Trophoblast cell (in vitro differentiated cells and primary cell): ENCODE measurements at regions not wholly inside any gene's neighbourhood (a gene's known extent, or its start where the extent isn't known, plus 50 kb on each side); places are given as distances from the start of the nearest gene placed in this dataset.

Experiments used
- DNase-seq, 2 donors: peaks; one replicate each; pipeline ENCODE4 v3.0.0-alpha.2; 2016
- H2AFZ ChIP-seq: 2 replicates; pipeline ENCODE4 v1.6.1; 2013; ENCODE audit warnings: low read length, moderate library complexity, mild to moderate bottlenecking; ENCODE audit not compliant: insufficient read depth, poor library complexity
- H2AK5ac ChIP-seq: 2 replicates; pipeline ENCODE4 v1.6.1; 2013; ENCODE audit warnings: mild to moderate bottlenecking, low read length
- H2BK120ac ChIP-seq: 2 replicates; pipeline ENCODE4 v1.6.1; 2013; ENCODE audit warnings: low read length, mild to moderate bottlenecking, moderate library complexity; ENCODE audit not compliant: insufficient read depth, poor library complexity
- H2BK12ac ChIP-seq: 2 replicates; pipeline ENCODE4 v1.6.1; 2013; ENCODE audit warnings: mild to moderate bottlenecking, low read length, moderate library complexity
- H2BK5ac ChIP-seq: 2 replicates; pipeline ENCODE4 v1.6.1; 2013; ENCODE audit warnings: low read length, low read depth, moderate library complexity, mild to moderate bottlenecking; ENCODE audit not compliant: poor library complexity
- H3K14ac ChIP-seq: 2 replicates; pipeline ENCODE4 v1.6.1; 2013; ENCODE audit warnings: mild to moderate bottlenecking, low read length
- H3K18ac ChIP-seq: 2 replicates; pipeline ENCODE4 v1.6.1; 2013; ENCODE audit warnings: mild to moderate bottlenecking, low read length
- H3K23ac ChIP-seq: 2 replicates; pipeline ENCODE4 v1.6.1; 2013; ENCODE audit warnings: low read length
- H3K27ac ChIP-seq: 2 replicates; pipeline ENCODE4 v1.5.1; 2013; ENCODE audit warnings: low read depth, mild to moderate bottlenecking, inconsistent platforms, low read length, moderate library complexity
- H3K27me3 ChIP-seq: 2 replicates; pipeline ENCODE4 v1.6.1; 2013; ENCODE audit warnings: inconsistent platforms, mild to moderate bottlenecking, low read length, moderate library complexity; ENCODE audit not compliant: insufficient read depth
- H3K36me3 ChIP-seq, 2 experiments: 1 replicate in 1 of 2; 2 replicates in 1 of 2; pipeline ENCODE4 v1.6.1; 2013; ENCODE audit warnings: low read length in 2 of 2, mild to moderate bottlenecking in 2 of 2, moderate library complexity in 1 of 2; ENCODE audit not compliant: insufficient read depth in 2 of 2, control insufficient read depth in 1 of 2
- H3K4ac ChIP-seq: 2 replicates; pipeline ENCODE4 v1.6.1; 2013; ENCODE audit warnings: low read depth, mild to moderate bottlenecking, low read length, moderate library complexity
- H3K4me1 ChIP-seq, 2 experiments: 1 replicate in 1 of 2; 2 replicates in 1 of 2; pipeline ENCODE4 v1.6.1; 2013; ENCODE audit warnings: low read length in 2 of 2, mild to moderate bottlenecking in 2 of 2, moderate library complexity in 1 of 2; ENCODE audit not compliant: insufficient read depth in 2 of 2, control insufficient read depth in 1 of 2
- H3K4me2 ChIP-seq: 2 replicates; pipeline ENCODE4 v1.6.1; 2013; ENCODE audit warnings: inconsistent platforms, mild to moderate bottlenecking, low read length, moderate library complexity
- H3K4me3 ChIP-seq: 2 replicates; pipeline ENCODE4 v1.5.1; 2013; ENCODE audit warnings: mild to moderate bottlenecking, low read depth, low read length, inconsistent platforms
- H3K79me1 ChIP-seq: one replicate; pipeline ENCODE4 v1.6.1; 2013; ENCODE audit warnings: low read length
- H3K79me2 ChIP-seq: 2 replicates; pipeline ENCODE4 v1.6.1; 2013; ENCODE audit warnings: low read length, mild to moderate bottlenecking; ENCODE audit not compliant: control insufficient read depth, insufficient read depth, poor library complexity
- H3K9ac ChIP-seq: 2 replicates; pipeline ENCODE4 v1.6.1; 2013; ENCODE audit warnings: mild to moderate bottlenecking, low read length
- H3K9me3 ChIP-seq: 2 replicates; pipeline ENCODE4 v1.6.1; 2013; ENCODE audit warnings: low read depth, mild to moderate bottlenecking, control low read depth, inconsistent platforms, low read length; ENCODE audit not compliant: insufficient read depth
- H4K12ac ChIP-seq: 2 replicates; pipeline ENCODE4 v1.6.1; 2013; ENCODE audit warnings: low read depth, mild to moderate bottlenecking, low read length, moderate library complexity
- H4K8ac ChIP-seq: 2 replicates; pipeline ENCODE4 v1.6.1; 2013; ENCODE audit warnings: low read depth, mild to moderate bottlenecking, low read length, moderate library complexity
- H4K91ac ChIP-seq: one replicate; pipeline ENCODE4 v1.6.1; 2013; ENCODE audit warnings: low read depth, mild to moderate bottlenecking, low read length, moderate library complexity
- WGBS: extraction: QIAGEN DNeasy Blood & Tissue Kit; methylation state at CpG from one replicate; pipeline ENCODE4 v1.1.7; 2013; ENCODE audit warnings: missing lambda C conversion rate; ENCODE audit not compliant: insufficient read length, insufficient coverage; ENCODE audit errors: extremely low coverage; 5-methylcytosine and 5-hydroxymethylcytosine counted together

DNA sequence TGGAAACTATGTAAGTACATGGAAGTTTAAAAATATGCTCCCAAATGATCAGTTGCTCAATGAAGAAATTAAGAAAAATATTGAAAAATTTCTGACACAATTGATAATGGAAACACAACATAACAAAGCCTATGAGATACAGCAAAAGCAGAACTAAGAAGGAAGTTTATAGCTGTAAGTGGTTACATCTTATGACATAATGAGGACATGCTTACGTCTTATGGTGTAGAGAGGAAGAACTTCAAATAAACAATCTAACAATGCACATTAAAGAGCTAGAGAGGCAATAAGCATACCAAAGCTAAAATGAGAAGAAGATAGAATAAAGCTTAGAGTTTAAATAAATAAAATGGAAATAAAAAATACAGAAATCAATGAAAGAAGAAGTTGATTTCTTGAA, 50.0 kb upstream of the CEACAM21 start:
- no peak overlapping the region for H4K91ac ChIP-seq

More for the DNA sequence above, 50.0 kb upstream of the CEACAM21 start:
- no peaks in the 10 kb centered on the region for H3K79me2 ChIP-seq
- H4K8ac ChIP-seq = no peak overlapping the region
- H2BK12ac ChIP-seq = no peak overlapping the region
- H3K23ac ChIP-seq = no peak overlapping the region
- no peak overlapping the region for H3K18ac ChIP-seq
- no peak overlapping the region for H3K4me3 ChIP-seq
- H2BK120ac ChIP-seq = no peak overlapping the region
- no peak overlapping the region for H2AFZ ChIP-seq
- H3K14ac ChIP-seq = no peak overlapping the region
- no peak overlapping the region for H3K9ac ChIP-seq
- no peaks in the 10 kb centered on the region for H3K4me1 ChIP-seq
- no peaks in the 10 kb centered on the region for H3K36me3 ChIP-seq
- H3K9me3 ChIP-seq = peaks cover 4% of the 10 kb centered on the region
- DNase-seq = no peak
- no peak overlapping the region for H3K27ac ChIP-seq
- no peaks in the 10 kb centered on the region for H3K79me1 ChIP-seq
- H3K4me2 ChIP-seq = no peak overlapping the region
- H2AK5ac ChIP-seq = no peak overlapping the region
- no peak overlapping the region for H4K12ac ChIP-seq
- no peak overlapping the region for H2BK5ac ChIP-seq
- WGBS = no CpG with 5 or more reads among the region's 1 CpG
- no peak overlapping the region for H3K4ac ChIP-seq
- H3K27me3 ChIP-seq = peaks cover 20% of the 10 kb centered on the region
